Duodenal mucosa (tissue), 2 donors: ENCODE measurements at regions not wholly inside any gene's neighbourhood (a gene's known extent, or its start where the extent isn't known, plus 50 kb on each side); places are given as distances from the start of the nearest gene placed in this dataset.
"Not testable (repeated sequence)": the region's sequence is repeated elsewhere in the genome, so short reads cannot be mapped to it uniquely, and the experiment has no call there.

Experiments
- H3K27ac ChIP-seq: one replicate; pipeline ENCODE4 v1.7.0; 2013; ENCODE audit warnings: low read depth, low read length
- H3K27me3 ChIP-seq, 2 donors: one replicate each; pipeline ENCODE4 v1.7.0; 2013; ENCODE audit warnings: low read length in 2 of 2, control low read depth in 1 of 2; ENCODE audit not compliant: insufficient read depth in 2 of 2, control insufficient read depth in 1 of 2
- H3K36me3 ChIP-seq, 2 donors: one replicate each; pipeline ENCODE4 v1.7.0; 2013; ENCODE audit warnings: low read length in 2 of 2, control low read depth in 1 of 2; ENCODE audit not compliant: insufficient read depth in 2 of 2, control insufficient read depth in 1 of 2
- H3K4me1 ChIP-seq, 2 donors: one replicate each; pipeline ENCODE4 v1.7.0; 2013; ENCODE audit warnings: low read length in 2 of 2, control low read depth in 1 of 2; ENCODE audit not compliant: insufficient read depth in 2 of 2, control insufficient read depth in 1 of 2
- H3K4me3 ChIP-seq, 2 donors: one replicate each; pipeline ENCODE4 v1.7.0; 2013; ENCODE audit warnings: low read length in 2 of 2, low read depth in 1 of 2
- H3K9ac ChIP-seq, 2 donors: one replicate each; pipeline ENCODE4 v1.7.0; 2013; ENCODE audit warnings: low read length in 2 of 2, low read depth in 1 of 2
- H3K9me3 ChIP-seq, 2 donors: one replicate each; pipeline ENCODE4 v1.7.0; 2013; ENCODE audit warnings: low read length in 2 of 2, control low read depth in 1 of 2; ENCODE audit not compliant: control insufficient read depth in 1 of 2

GRCh38 chr5:114734238-114734637 is 372.4 kb downstream of the KCNN2 start:
- Histone ChIP-seq H3K27ac (no peak overlapping the region), H3K9ac (no peak overlapping the region), H3K9me3 (no peaks in the 10 kb centered on the region), H3K4me3 (no peak overlapping the region), H3K27me3 (no peaks in the 10 kb centered on the region), H3K36me3 (no peaks in the 10 kb centered on the region), H3K4me1 (no peaks in the 10 kb centered on the region)

DNA sequence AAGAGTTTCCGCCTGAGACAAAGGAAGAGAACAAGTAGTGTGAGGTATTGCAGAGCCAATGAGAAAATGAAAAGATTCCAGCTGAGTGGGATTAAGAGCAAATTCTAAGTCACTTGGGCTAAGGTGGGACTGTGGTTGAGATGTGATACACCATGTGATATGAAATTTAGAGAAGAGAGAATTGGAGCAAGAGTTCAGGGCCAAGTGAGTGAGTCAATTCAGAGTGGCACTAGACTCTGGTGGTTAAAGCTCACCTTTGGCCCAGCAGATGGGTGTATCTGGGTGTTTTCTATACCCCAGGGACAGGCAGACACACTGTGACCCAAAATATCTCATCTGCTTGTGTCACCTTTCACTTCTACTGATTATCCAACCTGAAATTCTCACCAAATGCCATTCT is 368.1 kb downstream of the KCNN2 start:
- Histone ChIP-seq H3K36me3 (no peaks in the 10 kb centered on the region), H3K4me1 (no peaks in the 10 kb centered on the region), H3K9me3 (no peaks in the 10 kb centered on the region), H3K4me3 (no peak overlapping the region), H3K9ac (no peak overlapping the region), H3K27ac (no peak overlapping the region), H3K27me3 (no peaks in the 10 kb centered on the region)

GRCh38 chr5:114727358-114727757 is 365.5 kb downstream of the KCNN2 start:
- no peaks in the 10 kb centered on the region for H3K27me3 ChIP-seq
- H3K9me3 ChIP-seq = no peaks in the 10 kb centered on the region
- H3K27ac ChIP-seq = no peak overlapping the region
- no peak overlapping the region for H3K9ac ChIP-seq
- no peak overlapping the region for H3K4me3 ChIP-seq
- H3K36me3 ChIP-seq = no peaks in the 10 kb centered on the region
- no peaks in the 10 kb centered on the region for H3K4me1 ChIP-seq

GRCh38 chr5:114726131-114726530 is 364.3 kb downstream of the KCNN2 start:
- H3K9me3 ChIP-seq = peaks cover 0 to 4% of the 10 kb centered on the region in 2 donors
- no peak overlapping the region for H3K9ac ChIP-seq
- H3K27ac ChIP-seq = no peak overlapping the region
- no peaks in the 10 kb centered on the region for H3K4me1 ChIP-seq
- no peaks in the 10 kb centered on the region for H3K27me3 ChIP-seq
- no peaks in the 10 kb centered on the region for H3K36me3 ChIP-seq
- H3K4me3 ChIP-seq = no peak overlapping the region

GRCh38 chr5:114719268-114719667 is 357.4 kb downstream of the KCNN2 start:
- Histone ChIP-seq H3K27ac (no peak overlapping the region), H3K9me3 (peaks cover 2 to 4% of the 10 kb centered on the region in 2 donors), H3K36me3 (no peaks in the 10 kb centered on the region), H3K4me1 (no peaks in the 10 kb centered on the region), H3K4me3 (no peak overlapping the region), H3K9ac (no peak overlapping the region), H3K27me3 (no peaks in the 10 kb centered on the region)

DNA sequence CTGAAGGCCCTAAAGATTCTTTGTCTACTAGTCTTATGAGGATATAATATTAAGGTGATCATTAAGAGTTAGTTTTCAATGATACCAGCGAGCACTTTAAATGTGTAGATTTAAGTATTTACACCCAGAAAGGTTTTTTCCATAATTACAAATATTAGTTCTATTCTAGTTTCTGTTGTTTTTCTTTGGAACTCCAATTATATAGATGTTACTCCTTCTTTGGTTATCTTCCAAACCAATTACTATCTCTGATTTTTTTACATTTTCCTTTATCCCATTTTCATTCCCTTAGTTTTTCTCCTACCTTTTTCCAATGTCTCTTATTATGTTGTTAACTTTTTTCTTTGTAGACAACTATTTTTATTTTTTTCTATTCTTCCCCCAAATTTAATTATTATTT is 355.1 kb downstream of the KCNN2 start:
- Histone ChIP-seq H3K9me3 (peaks cover 2 to 4% of the 10 kb centered on the region in 2 donors), H3K27me3 (no peaks in the 10 kb centered on the region), H3K9ac (no peak overlapping the region), H3K27ac (no peak overlapping the region), H3K4me3 (no peak overlapping the region), H3K36me3 (no peaks in the 10 kb centered on the region), H3K4me1 (no peaks in the 10 kb centered on the region)

- not testable (repeated sequence) for H3K27ac ChIP-seq, H3K36me3 ChIP-seq, H3K4me3 ChIP-seq, H3K4me1 ChIP-seq, H3K27me3 ChIP-seq, H3K9ac ChIP-seq, H3K9me3 ChIP-seq
Observed at GRCh38 chr5:114704225-114704893, 342.5 kb downstream of the KCNN2 start.

DNA sequence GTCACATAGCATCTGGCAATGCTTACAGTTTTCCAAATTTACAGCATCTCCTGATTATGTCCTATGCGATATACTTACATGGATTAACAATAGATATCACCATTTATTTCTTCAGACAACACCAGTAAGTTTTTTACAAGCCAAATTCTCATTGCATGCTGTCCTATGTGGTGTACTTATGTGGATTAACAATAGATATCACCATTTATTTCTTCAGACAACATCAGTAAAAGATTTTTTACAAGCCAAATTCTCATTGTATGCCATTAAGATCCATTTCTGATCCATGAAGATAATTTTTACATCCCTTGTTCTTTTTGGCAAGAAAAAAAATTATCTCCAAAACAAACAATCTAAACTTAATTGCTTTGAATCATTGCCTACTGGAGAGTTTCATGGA is 340.9 kb downstream of the KCNN2 start:
- H3K9ac ChIP-seq = no peak overlapping the region
- H3K4me3 ChIP-seq = no peak overlapping the region
- H3K27ac ChIP-seq = no peak overlapping the region
- H3K4me1 ChIP-seq = no peaks in the 10 kb centered on the region
- H3K27me3 ChIP-seq = no peaks in the 10 kb centered on the region
- no peaks in the 10 kb centered on the region for H3K9me3 ChIP-seq
- H3K36me3 ChIP-seq = no peaks in the 10 kb centered on the region

- H3K27ac ChIP-seq = no peak overlapping the region
- H3K4me3 ChIP-seq = no peak overlapping the region
- H3K27me3 ChIP-seq = no peaks in the 10 kb centered on the region
- no peaks in the 10 kb centered on the region for H3K36me3 ChIP-seq
- no peaks in the 10 kb centered on the region for H3K4me1 ChIP-seq
- H3K9ac ChIP-seq = no peak overlapping the region
- no peaks in the 10 kb centered on the region for H3K9me3 ChIP-seq
Observed at GRCh38 chr5:114702136-114702535, 340.3 kb downstream of the KCNN2 start.

- no peak overlapping the region for H3K4me3 ChIP-seq
- H3K27me3 ChIP-seq = no peaks in the 10 kb centered on the region
- H3K9me3 ChIP-seq = no peaks in the 10 kb centered on the region
- no peak overlapping the region for H3K9ac ChIP-seq
- H3K4me1 ChIP-seq = no peaks in the 10 kb centered on the region
- no peaks in the 10 kb centered on the region for H3K36me3 ChIP-seq
- H3K27ac ChIP-seq = no peak overlapping the region
Observed at GRCh38 chr5:114700823-114701222, 339.0 kb downstream of the KCNN2 start.
